GM12891 (cell line): ENCODE measurements at regions not wholly inside any gene's neighbourhood (a gene's known extent, or its start where the extent isn't known, plus 50 kb on each side); places are given as distances from the start of the nearest gene placed in this dataset.

Experiments
- DNase-seq: peaks from one replicate; pipeline ENCODE4 v3.0.0; 2011; ENCODE audit warnings: low spot score; ENCODE audit not compliant: insufficient read length
- FAIRE-seq: peaks from 2 replicates; lab custom pipeline; 2011; peaks lifted over from hg19 to GRCh38; lab: Jason Lieb, UNC
- PAX5 ChIP-seq: IDR thresholded peaks from 2 replicates; pipeline ENCODE4 v1.6.1; 2011; ENCODE audit warnings: low read length, moderate library complexity, mild to moderate bottlenecking; ENCODE audit not compliant: insufficient read depth, severe bottlenecking
- POLR2A ChIP-seq: IDR thresholded peaks from 2 replicates; pipeline ENCODE4 v1.6.1; 2011; ENCODE audit warnings: low read depth, low read length, control low read depth
- POLR2AphosphoS5 ChIP-seq: IDR thresholded peaks from 2 replicates; pipeline ENCODE4 v1.6.1; 2011; ENCODE audit warnings: low read depth, low read length, control low read depth
- POU2F2 ChIP-seq: IDR thresholded peaks from 2 replicates; pipeline ENCODE4 v1.6.1; 2011; ENCODE audit warnings: low read depth, mild to moderate bottlenecking, control low read depth, low read length, moderate library complexity
- SPI1 ChIP-seq: IDR thresholded peaks from 2 replicates; pipeline ENCODE4 v1.6.1; 2011; ENCODE audit warnings: low read depth, low read length, control low read depth
- TAF1 ChIP-seq: IDR thresholded peaks from 2 replicates; pipeline ENCODE4 v1.6.1; 2011; ENCODE audit warnings: low read depth, low read length, control low read depth

DNA sequence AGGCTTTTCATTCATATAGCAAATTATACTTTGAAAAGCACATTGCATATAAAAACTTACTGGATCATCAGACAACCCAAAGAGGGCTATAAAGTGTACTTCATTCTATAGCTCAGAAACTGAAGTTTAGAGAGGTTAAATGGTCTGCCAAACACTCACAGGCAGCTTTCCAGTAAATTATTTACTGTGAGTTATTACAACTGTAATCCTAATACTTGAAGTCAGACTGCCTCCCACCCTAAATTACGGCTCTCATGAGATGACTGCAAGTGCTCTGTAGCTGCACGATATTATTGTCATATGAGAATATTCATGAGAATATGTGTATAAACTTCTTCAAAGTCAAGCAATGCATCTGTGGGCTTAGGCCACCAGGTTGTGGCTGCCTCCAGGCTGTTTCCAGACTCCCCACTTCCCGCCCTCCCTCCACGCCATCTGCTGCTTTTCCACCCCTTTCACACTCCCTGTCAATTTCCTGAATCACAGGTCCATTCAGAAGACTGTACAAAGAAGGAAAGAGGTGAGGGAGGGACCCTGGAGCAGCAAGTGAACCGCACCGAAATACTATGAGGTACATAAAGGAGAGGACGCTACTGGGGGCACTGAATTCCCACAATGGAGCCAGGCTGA is 111.1 kb upstream of the SPOPL start:
- DNase-seq (no peak), FAIRE-seq (no peak)
- TF ChIP-seq SPI1: no peak
- TF ChIP-seq POLR2AphosphoS5: no peak
- TF ChIP-seq PAX5: no peak
- TF ChIP-seq TAF1: no peak
- no peak for TF ChIP-seq POU2F2
- no peak for TF ChIP-seq POLR2A

DNA sequence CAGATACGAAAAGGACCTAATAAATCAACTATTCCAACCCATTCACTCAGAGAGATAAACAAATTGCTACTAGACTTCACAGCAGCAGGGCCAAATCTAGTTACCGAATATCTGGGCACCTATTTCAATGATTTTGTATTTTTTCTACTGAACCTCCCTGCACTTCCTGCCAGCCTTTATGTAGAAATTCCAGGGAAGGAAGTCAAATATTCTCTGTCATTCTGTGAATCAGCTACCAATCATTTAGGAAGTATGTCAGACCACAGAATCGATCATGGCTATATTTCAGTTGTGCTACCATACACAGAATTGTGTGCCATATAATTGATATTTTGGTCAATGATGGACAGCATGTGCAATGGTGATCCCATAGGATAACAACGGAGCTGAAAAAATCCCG is 109.6 kb upstream of the SPOPL start:
- DNase-seq (no peak), FAIRE-seq (no peak)
- TF ChIP-seq TAF1 (no peak), SPI1 (no peak), POLR2A (no peak), POU2F2 (no peak), PAX5 (no peak), POLR2AphosphoS5 (no peak)

GRCh38 chr2:138395565-138396306 is 105.8 kb upstream of the SPOPL start:
- TF ChIP-seq POLR2A (no peak), TAF1 (no peak)
- DNase-seq (no peak), FAIRE-seq (no peak)

- FAIRE-seq: no peak
- no peak for TF ChIP-seq TAF1
- no peak for TF ChIP-seq POLR2A
- TF ChIP-seq SPI1: no peak
- no peak for TF ChIP-seq POLR2AphosphoS5
- TF ChIP-seq PAX5: no peak
- no peak for TF ChIP-seq POU2F2
- DNase-seq: no peak
Observed at GRCh38 chr2:138396843-138397242, 104.7 kb upstream of the SPOPL start.

DNA sequence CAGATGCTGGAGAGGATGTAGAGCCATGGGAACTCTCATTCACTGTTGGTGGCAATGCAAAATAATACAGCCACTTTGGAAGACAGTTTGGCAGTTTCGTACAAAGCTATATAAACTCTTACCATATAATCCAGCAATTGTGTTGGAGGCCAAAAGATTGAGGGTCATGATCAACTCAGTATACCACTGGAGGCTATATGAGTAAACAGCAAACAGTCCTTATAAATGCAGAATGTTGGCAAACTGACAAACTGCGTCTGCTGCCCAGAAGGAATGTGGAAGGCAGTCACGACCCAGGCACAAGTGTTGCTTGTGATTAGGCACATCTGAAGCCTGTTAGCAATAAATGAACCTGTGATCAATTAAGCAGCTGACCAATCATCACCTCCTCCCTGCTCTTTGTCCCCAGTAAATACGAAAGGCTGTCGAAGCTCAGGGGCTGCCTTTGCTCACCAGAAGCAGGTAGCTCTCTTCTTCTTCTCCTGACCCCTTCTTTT is 98.1 kb upstream of the SPOPL start:
- DNase-seq (no peak), FAIRE-seq (no peak)
- no peak for TF ChIP-seq PAX5
- TF ChIP-seq TAF1: no peak
- no peak for TF ChIP-seq POLR2A
- no peak for TF ChIP-seq SPI1
- no peak for TF ChIP-seq POU2F2
- TF ChIP-seq POLR2AphosphoS5: no peak

DNA sequence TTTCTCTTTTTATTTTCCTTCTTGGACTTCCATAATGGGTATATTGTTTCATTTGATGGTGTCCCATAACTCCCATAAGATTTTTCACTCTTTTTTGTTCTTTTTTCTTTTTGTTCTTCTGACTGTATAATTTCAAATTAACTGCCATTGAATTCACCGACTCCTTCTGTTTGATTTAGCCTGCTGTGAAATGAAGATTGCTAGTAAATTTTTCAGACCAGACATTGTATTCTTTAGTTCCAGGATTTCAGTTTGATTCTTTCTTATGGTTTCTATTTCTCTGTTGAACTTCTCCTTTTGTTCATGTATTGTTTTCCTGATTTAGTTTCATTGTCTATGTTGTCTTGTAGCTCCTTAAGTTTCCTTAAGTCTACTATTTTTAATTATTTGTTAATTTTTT is 87.6 kb upstream of the SPOPL start:
- TF ChIP-seq SPI1 (no peak), PAX5 (no peak), POLR2A (no peak), TAF1 (no peak), POLR2AphosphoS5 (no peak), POU2F2 (no peak)
- DNase-seq (no peak), FAIRE-seq (no peak)

- TF ChIP-seq TAF1: no peak
- no peak for TF ChIP-seq PAX5
- TF ChIP-seq POU2F2: no peak
- TF ChIP-seq SPI1: no peak
- no peak for TF ChIP-seq POLR2AphosphoS5
- no peak for TF ChIP-seq POLR2A
- no peak for FAIRE-seq
- DNase-seq: no peak
Observed at GRCh38 chr2:138415985-138416384, 85.6 kb upstream of the SPOPL start.

DNA sequence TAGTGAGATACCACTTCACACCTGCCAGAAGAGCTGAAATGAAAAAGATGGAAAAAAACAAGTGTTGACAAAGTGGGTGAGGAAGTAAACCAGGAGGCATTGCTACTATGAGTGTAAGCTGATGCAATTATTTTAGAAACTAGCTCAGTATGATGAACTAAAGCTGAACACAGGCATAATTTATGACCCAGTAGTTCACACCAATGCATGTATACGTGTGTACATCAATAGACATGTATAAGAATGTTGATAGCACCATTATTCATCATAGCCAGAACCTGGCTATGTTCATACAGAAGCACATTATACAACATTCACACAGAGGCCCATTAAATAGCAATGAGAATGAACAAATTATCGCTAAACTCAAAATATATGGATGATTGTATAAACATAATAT is 83.1 kb upstream of the SPOPL start:
- TF ChIP-seq POU2F2 (no peak), SPI1 (no peak), POLR2A (no peak), TAF1 (no peak), PAX5 (no peak), POLR2AphosphoS5 (no peak)
- peak; percentile 65 for FAIRE-seq
- no peak for DNase-seq

GRCh38 chr2:138421315-138421970 is 80.1 kb upstream of the SPOPL start:
- FAIRE-seq (no peak), DNase-seq (no peak)
- TF ChIP-seq POLR2AphosphoS5 (no peak), PAX5 (no peak), SPI1 (no peak), POLR2A (no peak), POU2F2 (no peak), TAF1 (no peak)

- FAIRE-seq (no peak), DNase-seq (no peak)
- no peak for TF ChIP-seq SPI1
Observed at GRCh38 chr2:138421971-138422335, 79.6 kb upstream of the SPOPL start.
